T-helper 2 cell treated with Interferon-gamma antibody and Interleukin-4, amounts not matched to agents 5 μg/mL and 100 μg/mL, for 36 hours (primary cell): ENCODE measurements at regions not wholly inside any gene's neighbourhood (a gene's known extent, or its start where the extent isn't known, plus 50 kb on each side); places are given as distances from the start of the nearest gene placed in this dataset.

ENCODE experiments used
- DNase-seq: peaks from one replicate; pipeline ENCODE4 v3.0.0; 2021; ENCODE audit warnings: low spot score
- H3K27ac Mint-ChIP-seq: one replicate; pipeline ENCODE4 v1.8.0; 2021; ENCODE audit warnings: mild to moderate bottlenecking, mixed read lengths
- H3K27me3 Mint-ChIP-seq: one replicate; pipeline ENCODE4 v1.8.0; 2021; ENCODE audit warnings: low read depth, mixed read lengths
- H3K36me3 Mint-ChIP-seq: one replicate; pipeline ENCODE4 v1.8.0; 2021; ENCODE audit warnings: low read depth, mixed read lengths
- H3K4me1 Mint-ChIP-seq: one replicate; pipeline ENCODE4 v1.8.0; 2021; ENCODE audit warnings: low read depth, mixed read lengths
- H3K4me3 Mint-ChIP-seq: one replicate; pipeline ENCODE4 v1.8.0; 2022; ENCODE audit warnings: mild to moderate bottlenecking, moderate library complexity, mixed read lengths
- H3K9me3 Mint-ChIP-seq: one replicate; pipeline ENCODE4 v1.8.0; 2021; ENCODE audit warnings: mixed read lengths

- Mint-ChIP-seq H3K4me3 (no peak overlapping the region), H3K9me3 (no peaks in the 10 kb centered on the region), H3K27ac (no peak overlapping the region), H3K4me1 (no peaks in the 10 kb centered on the region), H3K36me3 (no peaks in the 10 kb centered on the region), H3K27me3 (no peaks in the 10 kb centered on the region)
- DNase-seq = no peak
Measured at GRCh38 chr4:180940680-180941079, 1302.5 kb upstream of the TENM3 start.

- Mint-ChIP-seq H3K9me3 (peaks cover 9% of the 10 kb centered on the region), H3K4me3 (no peak overlapping the region), H3K27me3 (no peaks in the 10 kb centered on the region), H3K27ac (no peak overlapping the region), H3K36me3 (no peaks in the 10 kb centered on the region), H3K4me1 (no peaks in the 10 kb centered on the region)
- DNase-seq = no peak
Measured at GRCh38 chr4:180942367-180942916, 1300.8 kb upstream of the TENM3 start.

- Mint-ChIP-seq H3K9me3 (peaks cover 9% of the 10 kb centered on the region), H3K4me1 (no peaks in the 10 kb centered on the region), H3K4me3 (no peak overlapping the region), H3K27me3 (no peaks in the 10 kb centered on the region), H3K27ac (no peak overlapping the region), H3K36me3 (no peaks in the 10 kb centered on the region)
- no peak for DNase-seq
Measured at GRCh38 chr4:180946188-180946587, 1297.0 kb upstream of the TENM3 start.

- Mint-ChIP-seq H3K9me3 (peaks cover 9% of the 10 kb centered on the region), H3K27me3 (no peaks in the 10 kb centered on the region), H3K36me3 (no peaks in the 10 kb centered on the region), H3K4me3 (no peak overlapping the region), H3K4me1 (no peaks in the 10 kb centered on the region), H3K27ac (no peak overlapping the region)
- no peak for DNase-seq
Measured at GRCh38 chr4:180947425-180947824, 1295.8 kb upstream of the TENM3 start.

GRCh38 chr4:180949424-180950213, 1293.6 kb upstream of the TENM3 start:
- no peak for DNase-seq
- Mint-ChIP-seq H3K9me3 (peaks cover 9% of the 10 kb centered on the region), H3K36me3 (no peaks in the 10 kb centered on the region), H3K4me1 (no peaks in the 10 kb centered on the region), H3K27ac (no peak overlapping the region), H3K4me3 (no peak overlapping the region), H3K27me3 (no peaks in the 10 kb centered on the region)

- H3K9me3 Mint-ChIP-seq = peaks cover 9% of the 10 kb centered on the region
- H3K27ac Mint-ChIP-seq = no peak overlapping the region
- no peak overlapping the region for H3K4me3 Mint-ChIP-seq
- H3K36me3 Mint-ChIP-seq = no peaks in the 10 kb centered on the region
- H3K27me3 Mint-ChIP-seq = no peaks in the 10 kb centered on the region
- DNase-seq = no peak
- no peaks in the 10 kb centered on the region for H3K4me1 Mint-ChIP-seq
Measured at GRCh38 chr4:180950377-180950776, 1292.8 kb upstream of the TENM3 start.

- Mint-ChIP-seq H3K36me3 (no peaks in the 10 kb centered on the region), H3K9me3 (peaks cover 5% of the 10 kb centered on the region), H3K4me1 (no peaks in the 10 kb centered on the region), H3K27ac (no peak overlapping the region), H3K27me3 (no peaks in the 10 kb centered on the region), H3K4me3 (no peak overlapping the region)
- no peak for DNase-seq
Measured at GRCh38 chr4:180951312-180951711, 1291.9 kb upstream of the TENM3 start.

GRCh38 chr4:180953572-180953971, 1289.6 kb upstream of the TENM3 start:
- no peak overlapping the region for H3K27ac Mint-ChIP-seq
- H3K4me3 Mint-ChIP-seq = no peak overlapping the region
- no peaks in the 10 kb centered on the region for H3K4me1 Mint-ChIP-seq
- H3K9me3 Mint-ChIP-seq = no peaks in the 10 kb centered on the region
- no peak for DNase-seq
- H3K36me3 Mint-ChIP-seq = no peaks in the 10 kb centered on the region
- H3K27me3 Mint-ChIP-seq = no peaks in the 10 kb centered on the region

GRCh38 chr4:180960743-180961401, 1282.3 kb upstream of the TENM3 start:
- Mint-ChIP-seq H3K4me1 (no peaks in the 10 kb centered on the region), H3K27ac (no peak overlapping the region), H3K9me3 (no peaks in the 10 kb centered on the region), H3K4me3 (no peak overlapping the region), H3K27me3 (no peaks in the 10 kb centered on the region), H3K36me3 (no peaks in the 10 kb centered on the region)
- DNase-seq = no peak

- H3K4me3 Mint-ChIP-seq = no peak overlapping the region
Measured at GRCh38 chr4:180962268-180962667, 1280.9 kb upstream of the TENM3 start.

GRCh38 chr4:180966312-180966711, 1276.9 kb upstream of the TENM3 start:
- Mint-ChIP-seq H3K27ac (no peak overlapping the region), H3K4me1 (no peaks in the 10 kb centered on the region), H3K4me3 (no peak overlapping the region), H3K36me3 (no peaks in the 10 kb centered on the region), H3K27me3 (no peaks in the 10 kb centered on the region), H3K9me3 (no peaks in the 10 kb centered on the region)
- no peak for DNase-seq

More at GRCh38 chr4:180962268-180962667, 1280.9 kb upstream of the TENM3 start:
- H3K4me1 Mint-ChIP-seq = no peaks in the 10 kb centered on the region
- DNase-seq = no peak
- no peaks in the 10 kb centered on the region for H3K27me3 Mint-ChIP-seq
- H3K36me3 Mint-ChIP-seq = no peaks in the 10 kb centered on the region
- H3K9me3 Mint-ChIP-seq = no peaks in the 10 kb centered on the region
- H3K27ac Mint-ChIP-seq = no peak overlapping the region

- Mint-ChIP-seq H3K36me3 (no peaks in the 10 kb centered on the region), H3K27ac (no peak overlapping the region), H3K4me1 (no peaks in the 10 kb centered on the region), H3K4me3 (no peak overlapping the region), H3K9me3 (no peaks in the 10 kb centered on the region), H3K27me3 (no peaks in the 10 kb centered on the region)
- no peak for DNase-seq
Measured at GRCh38 chr4:180967936-180968335, 1275.3 kb upstream of the TENM3 start.

- no peaks in the 10 kb centered on the region for H3K27me3 Mint-ChIP-seq
- no peak overlapping the region for H3K27ac Mint-ChIP-seq
- no peak for DNase-seq
- H3K9me3 Mint-ChIP-seq = no peaks in the 10 kb centered on the region
- H3K4me1 Mint-ChIP-seq = no peaks in the 10 kb centered on the region
- H3K4me3 Mint-ChIP-seq = no peak overlapping the region
- no peaks in the 10 kb centered on the region for H3K36me3 Mint-ChIP-seq
Measured at GRCh38 chr4:180973894-180974293, 1269.3 kb upstream of the TENM3 start.

GRCh38 chr4:180990931-180991330, 1252.3 kb upstream of the TENM3 start:
- Mint-ChIP-seq H3K27ac (no peak overlapping the region), H3K4me1 (no peaks in the 10 kb centered on the region), H3K4me3 (no peak overlapping the region), H3K27me3 (no peaks in the 10 kb centered on the region), H3K9me3 (peaks cover 10% of the 10 kb centered on the region), H3K36me3 (no peaks in the 10 kb centered on the region)
- no peak for DNase-seq
